ENCODE measurements at regions not wholly inside any gene's neighbourhood (a gene's known extent, or its start where the extent isn't known, plus 50 kb on each side); places are given as distances from the start of the nearest gene placed in this dataset.

GRCh38 chr2:2528846-2529245 is 197.8 kb upstream of the MYT1L start:
- TF ChIP-seq, protein P1, sequence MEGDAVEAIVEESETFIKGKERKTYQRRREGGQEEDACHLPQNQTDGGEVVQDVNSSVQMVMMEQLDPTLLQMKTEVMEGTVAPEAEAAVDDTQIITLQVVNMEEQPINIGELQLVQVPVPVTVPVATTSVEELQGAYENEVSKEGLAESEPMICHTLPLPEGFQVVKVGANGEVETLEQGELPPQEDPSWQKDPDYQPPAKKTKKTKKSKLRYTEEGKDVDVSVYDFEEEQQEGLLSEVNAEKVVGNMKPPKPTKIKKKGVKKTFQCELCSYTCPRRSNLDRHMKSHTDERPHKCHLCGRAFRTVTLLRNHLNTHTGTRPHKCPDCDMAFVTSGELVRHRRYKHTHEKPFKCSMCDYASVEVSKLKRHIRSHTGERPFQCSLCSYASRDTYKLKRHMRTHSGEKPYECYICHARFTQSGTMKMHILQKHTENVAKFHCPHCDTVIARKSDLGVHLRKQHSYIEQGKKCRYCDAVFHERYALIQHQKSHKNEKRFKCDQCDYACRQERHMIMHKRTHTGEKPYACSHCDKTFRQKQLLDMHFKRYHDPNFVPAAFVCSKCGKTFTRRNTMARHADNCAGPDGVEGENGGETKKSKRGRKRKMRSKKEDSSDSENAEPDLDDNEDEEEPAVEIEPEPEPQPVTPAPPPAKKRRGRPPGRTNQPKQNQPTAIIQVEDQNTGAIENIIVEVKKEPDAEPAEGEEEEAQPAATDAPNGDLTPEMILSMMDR (IDR thresholded peaks at IDR 0.05): no peak
- TF ChIP-seq EZH2 (IDR thresholded peaks at IDR 0.05; ENCODE audit: borderline replicate concordance, insufficient read depth, low read depth, low read length, poor library complexity, severe bottlenecking): no peak
